H1 (cell line): ENCODE measurements at regions not wholly inside any gene's neighbourhood (a gene's known extent, or its start where the extent isn't known, plus 50 kb on each side); places are given as distances from the start of the nearest gene placed in this dataset.
"Not testable (repeated sequence)": the region's sequence is repeated elsewhere in the genome, so short reads cannot be mapped to it uniquely, and the experiment has no call there.

Experiments used
- CTCF ChIA-PET: fragments of 300-600 bp; sonication (Branson Sonifier 250); formaldehyde crosslinking; loops from one replicate; lab custom pipeline; 2021; ENCODE audit not compliant: partially characterized antibody; lab: Charles Lee
- POLR2A ChIA-PET: fragments of 300-600 bp; sonication (Branson Sonifier 250); formaldehyde crosslinking; loops from one replicate; lab custom pipeline; 2021; ENCODE audit warnings: inconsistent platforms; ENCODE audit not compliant: partially characterized antibody; lab: Charles Lee
- DNase-seq, 2 experiments: peaks; one replicate each; pipeline versions ENCODE4 v3.0.0 to v3.0.0-alpha.2; 2010 to 2022; ENCODE audit warnings: low spot score in 2 of 2, low read depth in 1 of 2, mixed read lengths in 1 of 2
- FAIRE-seq: peaks from 2 replicates; lab custom pipeline; 2011; peaks lifted over from hg19 to GRCh38; lab: Jason Lieb, UNC
- H2AFZ ChIP-seq: 2 replicates; pipeline ENCODE4 v1.8.1; 2012; ENCODE audit warnings: low read length, inconsistent platforms
- H2AK5ac ChIP-seq: 2 replicates; pipeline ENCODE4 v1.6.1; 2013; ENCODE audit warnings: low read depth, low read length
- H2BK120ac ChIP-seq: replicated peaks from 2 replicates; pipeline ENCODE3; 2013; ENCODE audit warnings: low read depth, low read length, inconsistent platforms
- H2BK12ac ChIP-seq: 2 replicates; pipeline ENCODE4 v1.6.1; 2013; ENCODE audit warnings: low read depth, low read length
- H2BK15ac ChIP-seq: 2 replicates; pipeline ENCODE4 v1.6.1; 2013; ENCODE audit warnings: low read length
- H2BK20ac ChIP-seq: 2 replicates; pipeline ENCODE4 v1.6.1; 2013; ENCODE audit warnings: low read length
- H2BK5ac ChIP-seq: 2 replicates; pipeline ENCODE4 v1.6.1; 2013; ENCODE audit warnings: low read depth, low read length
- H3K14ac ChIP-seq: 2 replicates; pipeline ENCODE4 v1.6.1; 2013; ENCODE audit warnings: inconsistent platforms; ENCODE audit not compliant: insufficient read length
- H3K18ac ChIP-seq: 2 replicates; pipeline ENCODE4 v1.6.1; 2013; ENCODE audit warnings: low read length; ENCODE audit errors: extremely low read depth
- H3K23ac ChIP-seq: 2 replicates; pipeline ENCODE4 v1.6.1; 2013; ENCODE audit warnings: inconsistent platforms; ENCODE audit not compliant: insufficient read length
- H3K23me2 ChIP-seq: 2 replicates; pipeline ENCODE4 v1.6.1; 2013; ENCODE audit warnings: low read depth, low read length
- H3K27ac ChIP-seq: 2 replicates; pipeline ENCODE4 v1.6.1; 2011; ENCODE audit warnings: low read depth, low read length, inconsistent platforms
- H3K27me3 ChIP-seq, 4 experiments: replicated peaks in 1 of 4; 1 replicate in 1 of 4; 2 replicates in 3 of 4; pipeline versions ENCODE4 v1.6.1 to v1.8.1; 2011 to 2013; ENCODE audit warnings: low read length in 3 of 4, mild to moderate bottlenecking in 3 of 4, inconsistent platforms in 2 of 4, mixed read lengths in 2 of 4, moderate library complexity in 1 of 4; ENCODE audit not compliant: control insufficient read depth in 3 of 4, insufficient read depth in 3 of 4; ENCODE audit errors: extremely low read depth in 1 of 4
- H3K36me3 ChIP-seq, 4 experiments: 2 replicates each; pipeline versions ENCODE4 v1.6.1 to v1.8.1; 2011 to 2013; ENCODE audit warnings: mild to moderate bottlenecking in 4 of 4, low read length in 3 of 4, moderate library complexity in 2 of 4, control low read depth in 1 of 4, inconsistent platforms in 1 of 4; ENCODE audit not compliant: insufficient read depth in 4 of 4, control insufficient read depth in 2 of 4
- H3K4ac ChIP-seq: replicated peaks from 2 replicates; pipeline ENCODE3; 2013; ENCODE audit warnings: low read length, low read depth, mixed read lengths, inconsistent platforms; ENCODE audit not compliant: insufficient read length
- H3K4me1 ChIP-seq, 4 experiments: replicated peaks in 1 of 4; 1 replicate in 1 of 4; 2 replicates in 3 of 4; pipeline versions ENCODE4 v1.6.1 to v1.8.1; 2011 to 2013; ENCODE audit warnings: low read length in 3 of 4, inconsistent platforms in 2 of 4, mixed read lengths in 1 of 4; ENCODE audit not compliant: insufficient read depth in 4 of 4, control insufficient read depth in 3 of 4
- H3K4me2 ChIP-seq, 2 experiments: 2 replicates each; pipeline versions ENCODE4 v1.6.1 to v1.8.1; 2011 to 2013; ENCODE audit warnings: low read depth in 2 of 2, low read length in 2 of 2, control low read depth in 1 of 2, inconsistent platforms in 1 of 2, mild to moderate bottlenecking in 1 of 2; ENCODE audit not compliant: insufficient read depth in 1 of 2
- H3K4me3 ChIP-seq, 4 experiments: fragments of 200-600, 300-600 bp in 1 of 4; sonication (generic), shearing (Covaris generic), sonication (Bioruptor Twin) in 1 of 4; 2 replicates each; pipeline versions ENCODE4 v1.5.1 to v1.8.1; 2011 to 2016; ENCODE audit warnings: low read length in 4 of 4, low read depth in 3 of 4, control low read depth in 2 of 4, inconsistent platforms in 2 of 4, mild to moderate bottlenecking in 2 of 4, mixed read lengths in 1 of 4, moderate library complexity in 1 of 4; ENCODE audit not compliant: insufficient read depth in 2 of 4; ENCODE audit errors: extremely low read depth in 1 of 4
- H3K56ac ChIP-seq: replicated peaks from 2 replicates; pipeline ENCODE3; 2013; ENCODE audit warnings: low read depth, mild to moderate bottlenecking, mixed read lengths, low read length, inconsistent platforms; ENCODE audit not compliant: insufficient read length
- H3K79me1 ChIP-seq: 2 replicates; pipeline ENCODE4 v1.6.1; 2013; ENCODE audit warnings: low read depth, low read length, control low read depth
- H3K79me2 ChIP-seq, 2 experiments: 2 replicates each; pipeline versions ENCODE4 v1.6.1 to v1.8.1; 2012 to 2013; ENCODE audit warnings: low read length in 2 of 2, mild to moderate bottlenecking in 2 of 2, inconsistent platforms in 1 of 2; ENCODE audit not compliant: insufficient read depth in 2 of 2, control insufficient read depth in 1 of 2
- H3K9ac ChIP-seq, 4 experiments: replicated peaks in 1 of 4; 1 replicate in 1 of 4; 2 replicates in 3 of 4; pipeline versions ENCODE4 v1.6.1 to v1.8.1; 2011 to 2013; ENCODE audit warnings: low read depth in 3 of 4, low read length in 3 of 4, control low read depth in 2 of 4, mild to moderate bottlenecking in 2 of 4, moderate library complexity in 2 of 4, inconsistent platforms in 1 of 4; ENCODE audit errors: extremely low read depth in 1 of 4
- H3K9me3 ChIP-seq, 2 experiments: 2 replicates each; pipeline versions ENCODE4 v1.6.1 to v1.8.1; 2012 to 2013; ENCODE audit warnings: mild to moderate bottlenecking in 2 of 2, moderate library complexity in 2 of 2, control low read depth in 1 of 2, inconsistent platforms in 1 of 2, low read depth in 1 of 2, low read length in 1 of 2, mixed read lengths in 1 of 2; ENCODE audit not compliant: insufficient read depth in 2 of 2
- H4K20me1 ChIP-seq, 2 experiments: replicated peaks in 1 of 2; 2 replicates each; pipeline versions ENCODE3 to v1.8.1; 2011 to 2013; ENCODE audit warnings: inconsistent platforms in 2 of 2, low read length in 2 of 2, mild to moderate bottlenecking in 1 of 2; ENCODE audit not compliant: insufficient read depth in 2 of 2, control insufficient read depth in 1 of 2
- H4K5ac ChIP-seq: 2 replicates; pipeline ENCODE4 v1.6.1; 2013; ENCODE audit warnings: low read length, low read depth, mixed read lengths, inconsistent platforms; ENCODE audit not compliant: insufficient read length
- H4K8ac ChIP-seq: 2 replicates; pipeline ENCODE4 v1.8.0; 2013; ENCODE audit warnings: mild to moderate bottlenecking, moderate library complexity, low read length, inconsistent platforms; ENCODE audit not compliant: insufficient read depth; ENCODE audit errors: extremely low read depth
- H4K91ac ChIP-seq: replicated peaks from 2 replicates; pipeline ENCODE3; 2013; ENCODE audit warnings: low read length, mixed read lengths, inconsistent platforms; ENCODE audit not compliant: insufficient read length
- WGBS, 2 experiments: shearing (Covaris generic) in 1 of 2; methylation state at CpG; one replicate each; pipeline versions ENCODE4 v1.1.6 to v1.1.7; 2013 to 2015; ENCODE audit warnings: low lambda C conversion rate in 2 of 2, mixed read lengths in 2 of 2, inconsistent platforms in 1 of 2, low coverage in 1 of 2, missing lambda C conversion rate in 1 of 2; ENCODE audit not compliant: insufficient replicate concordance in 2 of 2, insufficient coverage in 1 of 2, insufficient read length in 1 of 2; ENCODE audit errors: extremely low coverage in 1 of 2, missing lambda C conversion rate in 1 of 2; 5-methylcytosine and 5-hydroxymethylcytosine counted together

- H3K4ac ChIP-seq, H3K18ac ChIP-seq, H3K14ac ChIP-seq, H3K36me3 ChIP-seq, H3K79me2 ChIP-seq, H4K8ac ChIP-seq, H2BK12ac ChIP-seq, H4K5ac ChIP-seq, H3K79me1 ChIP-seq, H3K4me2 ChIP-seq, H2BK5ac ChIP-seq, H4K91ac ChIP-seq, H4K20me1 ChIP-seq, H3K4me1 ChIP-seq, H2AK5ac ChIP-seq, H2BK15ac ChIP-seq, H3K9me3 ChIP-seq, H3K56ac ChIP-seq, H2AFZ ChIP-seq, FAIRE-seq, H3K27ac ChIP-seq, H3K27me3 ChIP-seq, H3K9ac ChIP-seq, H2BK20ac ChIP-seq, H2BK120ac ChIP-seq, H3K23me2 ChIP-seq, H3K23ac ChIP-seq, POLR2A ChIA-PET: not testable (repeated sequence)
- 52% methylated on average over 14 of the region's 19 CpGs; no CpG with 5 or more reads in 1 of the 2 experiments for WGBS, 2 experiments
- CTCF ChIA-PET, result interaction anchor here (1.1 to 1.3 kb wide), 2 partner anchors 9 to 94 kb away, joined by 3 read pairs; no protein-coding TSS in a partner anchor
- DNase-seq, result peak in 1 of 2 experiments; percentile 74
- peak overlapping the region in 2 of 4 experiments; percentile 28 to 30; a peak in 1 of 8 replicates for H3K4me3 ChIP-seq
Observed at GRCh38 chr4:156290026-156290425, 336.4 kb upstream of the CTSO start.
